ENCODE measurements at regions not wholly inside any gene's neighbourhood (a gene's known extent, or its start where the extent isn't known, plus 50 kb on each side); places are given as distances from the start of the nearest gene placed in this dataset.

DNA sequence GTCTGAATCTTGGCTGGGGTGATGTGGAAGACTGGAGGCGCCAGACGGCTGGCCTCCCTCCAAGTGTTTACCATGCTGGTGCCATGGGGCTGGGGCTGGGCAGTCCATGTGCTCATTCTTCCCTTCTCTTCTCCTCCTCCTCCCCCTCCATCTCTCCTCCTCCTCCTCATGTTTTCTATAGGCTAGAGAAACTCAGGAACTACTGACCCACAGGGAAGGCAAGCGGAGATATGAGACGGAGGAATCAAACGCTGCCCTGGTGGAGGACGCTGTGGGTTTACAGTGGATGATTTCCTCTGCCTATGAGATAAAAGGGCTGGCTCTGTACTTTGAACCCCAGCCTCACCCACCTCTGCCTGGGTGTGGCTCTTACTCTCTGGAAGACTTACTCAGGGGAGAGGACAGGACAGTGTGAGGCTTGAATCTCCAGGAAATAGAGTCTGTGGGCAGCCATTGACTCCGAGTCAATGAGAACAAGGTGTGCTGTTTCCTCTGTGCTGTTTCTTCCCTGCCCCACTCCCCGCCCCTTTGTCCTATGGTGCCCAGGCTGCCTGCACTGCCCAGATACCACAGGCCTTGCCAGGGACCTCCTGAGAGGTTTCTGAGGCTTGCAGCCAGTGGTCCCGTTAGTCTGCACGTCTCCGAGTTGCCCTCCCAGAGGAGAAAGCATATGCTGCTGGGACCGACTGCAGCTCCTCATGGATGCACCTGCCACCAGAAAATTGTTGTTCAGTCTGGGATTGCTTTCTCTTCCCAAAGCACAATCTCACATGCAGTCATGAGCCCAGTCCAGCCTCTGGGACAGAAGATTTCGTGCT is 132.6 kb upstream of the ARHGAP5 start:
- no peak for DNase-seq

DNA sequence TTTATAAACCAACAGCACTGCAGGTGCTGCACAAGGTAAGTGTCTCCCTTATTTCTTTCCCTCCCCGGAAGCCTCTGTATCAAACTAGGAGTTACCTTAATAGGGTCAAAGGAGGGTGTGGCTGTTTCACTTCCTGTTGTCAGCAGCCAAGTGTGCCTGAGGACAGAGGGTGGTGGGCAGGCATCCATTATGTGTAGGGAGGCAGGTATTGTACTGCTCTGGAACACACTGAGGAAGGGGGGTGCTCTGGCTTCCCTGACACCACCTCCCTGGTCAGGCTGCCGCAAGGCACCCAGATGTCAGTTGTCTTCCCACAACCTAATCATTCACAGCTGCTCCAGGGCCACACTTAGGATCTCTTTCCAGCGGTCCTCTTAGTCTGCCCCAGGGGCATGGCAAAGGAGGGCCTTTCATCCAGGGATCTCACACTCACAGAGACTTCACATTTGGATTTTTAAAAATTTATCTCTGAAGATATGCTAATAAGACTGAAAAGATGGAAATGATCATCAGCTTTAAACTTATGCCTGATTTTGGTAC is 132.0 kb upstream of the ARHGAP5 start:
- DNase-seq, result no peak

DNA sequence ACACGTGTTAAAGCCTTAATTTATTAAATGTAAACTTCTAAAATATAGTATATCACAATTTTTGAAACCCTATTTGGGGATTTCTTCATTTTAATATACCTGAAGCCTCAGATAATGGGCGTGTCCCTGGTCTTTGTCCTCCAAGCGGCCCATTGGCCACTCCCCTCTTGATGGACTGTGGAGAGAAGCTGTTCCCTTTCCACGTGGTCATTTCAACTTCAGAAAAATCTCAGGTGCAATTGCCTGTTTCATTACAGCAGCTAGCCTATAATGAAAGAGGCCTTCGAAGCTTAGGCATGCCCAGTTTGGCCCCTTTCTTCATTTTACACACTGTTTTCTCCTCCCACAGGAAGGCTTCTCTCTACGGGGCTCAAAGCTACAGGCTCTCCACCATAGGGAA is 131.4 kb upstream of the ARHGAP5 start:
- no peak for DNase-seq

DNA sequence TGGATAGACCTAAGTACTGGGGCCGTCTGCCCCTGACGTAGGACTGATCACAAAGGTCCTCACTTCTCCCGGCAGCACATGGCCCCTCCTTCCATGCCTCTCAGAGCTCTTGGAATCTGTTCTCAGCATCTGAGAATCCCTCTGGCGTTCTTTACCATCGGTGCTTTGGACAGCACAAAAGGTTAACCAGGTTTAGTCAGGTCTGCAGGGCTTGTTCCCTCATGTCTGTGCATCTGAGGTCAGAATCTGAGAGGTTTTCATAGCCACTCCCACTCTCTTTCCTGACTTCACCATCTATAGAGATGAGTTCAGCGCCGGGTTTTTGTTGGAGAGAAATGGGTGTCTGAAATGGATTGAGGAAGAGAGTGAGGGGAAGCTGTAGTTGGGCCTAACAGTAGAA is 130.0 kb upstream of the ARHGAP5 start:
- no peak for DNase-seq

DNA sequence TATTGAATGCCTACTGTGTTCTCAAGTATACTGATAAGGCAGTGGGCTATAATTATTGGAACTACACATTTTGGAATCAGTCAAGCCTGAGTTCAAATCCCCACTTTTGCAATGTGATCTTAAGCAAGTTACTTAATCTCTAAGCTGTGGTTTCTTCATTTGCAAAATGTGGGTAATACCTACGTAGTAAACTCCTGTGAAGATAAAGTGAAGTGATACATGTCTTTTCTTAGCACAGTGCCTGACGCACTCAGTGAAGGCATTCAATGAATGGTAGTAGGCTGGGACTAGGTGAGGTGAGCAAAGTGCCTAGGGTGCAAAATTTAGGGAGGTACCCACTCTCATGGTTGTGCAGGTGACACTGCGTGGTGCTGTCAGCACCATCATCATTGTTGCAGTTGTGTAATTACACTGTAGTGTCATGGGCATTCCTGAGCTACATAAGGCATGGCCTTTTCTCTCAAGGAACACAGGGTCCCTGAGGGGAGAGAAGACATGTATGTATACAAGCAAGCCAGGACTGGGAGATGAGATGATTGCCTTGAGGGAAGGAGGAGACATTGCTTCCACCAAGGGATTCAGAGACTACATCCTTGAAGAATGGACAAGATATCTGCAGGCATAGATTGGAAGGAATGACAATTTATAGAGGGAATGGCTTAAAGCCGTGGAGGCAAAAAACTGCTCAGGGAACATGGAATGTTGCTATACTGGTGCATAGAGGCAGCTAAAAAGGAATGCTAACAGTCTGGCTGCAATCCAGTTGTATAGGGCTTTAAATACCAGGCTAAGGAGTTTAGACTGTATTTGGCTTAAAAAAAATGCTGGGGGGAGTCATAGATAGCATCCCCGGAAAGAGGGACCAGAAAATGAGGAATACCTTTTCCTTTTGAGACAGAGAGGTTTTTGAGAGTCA is 129.2 kb upstream of the ARHGAP5 start:
- no peak for DNase-seq

DNA sequence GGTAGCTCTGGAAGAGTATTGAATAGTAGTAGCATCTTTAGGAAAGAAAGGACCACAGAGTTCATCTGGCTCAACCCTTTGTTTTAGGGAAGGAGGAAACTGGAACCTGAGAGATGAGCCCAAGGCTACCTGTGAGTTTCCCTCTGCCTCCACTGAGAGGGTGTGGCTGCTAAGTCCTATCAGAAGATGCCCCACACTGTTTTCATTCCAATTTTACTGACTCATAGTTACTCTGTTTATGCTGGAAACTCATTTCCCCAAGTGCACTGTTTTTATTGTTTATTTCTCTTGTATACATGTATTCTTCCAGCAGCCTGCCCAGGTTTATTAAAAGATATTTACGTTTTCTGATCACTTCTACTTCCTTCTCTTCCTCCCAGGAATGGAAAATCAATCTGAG is 127.4 kb upstream of the ARHGAP5 start:
- DNase-seq, result no peak

DNA sequence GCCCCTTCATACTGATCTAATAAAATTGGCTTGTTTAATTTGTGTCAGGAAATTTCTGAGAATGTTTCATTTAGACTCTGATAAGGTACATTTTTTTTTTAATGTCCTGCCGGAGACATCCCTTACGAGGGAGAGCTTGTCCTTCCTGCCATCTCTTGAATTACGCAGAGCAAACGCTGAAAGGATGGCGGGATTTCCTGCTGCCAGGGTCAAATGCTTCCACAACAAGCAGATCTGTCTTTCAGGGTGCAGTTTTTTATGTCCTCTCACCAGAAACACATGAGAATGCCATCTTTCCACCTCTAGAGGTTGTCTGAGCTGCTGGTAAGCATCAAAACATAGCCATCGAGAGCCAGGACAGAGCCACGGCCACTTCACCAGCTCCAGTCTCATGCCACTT is 126.8 kb upstream of the ARHGAP5 start:
- no peak for DNase-seq

DNA sequence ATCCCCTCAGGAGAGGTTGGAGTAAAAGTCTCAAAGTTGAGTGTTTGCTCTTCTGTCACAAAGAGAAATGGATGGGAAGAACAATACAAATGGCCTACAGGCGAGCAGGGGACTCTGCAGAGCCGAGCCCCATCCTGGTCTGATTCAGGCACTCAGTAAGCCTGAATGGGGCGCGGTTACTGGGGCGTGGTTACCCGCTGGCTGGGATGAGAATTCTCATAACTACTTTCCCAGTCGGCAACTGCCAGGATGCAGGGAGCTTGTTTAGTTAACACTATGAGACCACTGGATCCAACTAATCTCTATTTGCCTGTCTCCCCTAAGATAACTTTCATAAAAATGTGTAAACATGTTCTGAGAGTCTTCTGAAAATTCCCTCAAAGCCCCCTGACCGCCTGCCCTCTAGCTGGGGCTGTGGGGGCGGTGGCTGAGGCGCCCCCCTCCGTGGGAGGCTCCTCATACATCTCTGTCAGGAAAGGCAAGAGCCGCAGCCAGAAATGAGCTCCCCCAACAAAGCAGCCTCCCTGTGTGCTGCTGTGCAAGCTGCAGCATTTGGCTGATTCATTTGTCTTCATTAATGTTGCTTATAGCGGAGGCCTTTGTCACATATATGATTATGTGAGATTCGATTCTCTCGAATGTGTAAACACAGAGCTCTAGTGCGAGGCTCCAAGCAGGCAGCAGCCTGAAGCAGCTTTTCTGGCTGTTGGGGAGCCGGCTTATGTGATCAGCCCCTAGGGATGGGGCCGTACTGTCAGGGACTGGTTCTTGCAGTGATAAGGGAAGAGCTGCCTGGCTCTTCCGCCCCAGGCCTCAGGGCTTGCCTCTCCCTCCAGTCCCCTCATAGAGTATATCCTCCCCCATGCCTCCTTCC is 126.1 kb upstream of the ARHGAP5 start:
- peak; percentile 71 for DNase-seq

DNA sequence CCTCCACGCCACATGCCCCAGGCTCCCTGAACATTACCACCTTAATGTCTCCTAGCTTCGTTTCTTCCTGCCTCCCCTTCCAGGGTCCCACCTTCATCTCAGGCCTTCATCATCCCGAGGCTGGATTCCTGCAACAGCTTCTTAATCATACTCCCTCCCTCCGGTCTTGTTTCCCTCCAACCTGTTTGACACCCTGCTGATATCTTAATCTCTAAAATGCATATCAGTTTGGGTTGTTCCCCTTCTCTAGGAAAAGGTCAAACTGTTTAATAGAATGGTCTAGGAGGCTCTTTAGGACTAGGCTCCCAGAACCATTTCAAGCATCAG is 125.5 kb upstream of the ARHGAP5 start:
- DNase-seq, result no peak

DNA sequence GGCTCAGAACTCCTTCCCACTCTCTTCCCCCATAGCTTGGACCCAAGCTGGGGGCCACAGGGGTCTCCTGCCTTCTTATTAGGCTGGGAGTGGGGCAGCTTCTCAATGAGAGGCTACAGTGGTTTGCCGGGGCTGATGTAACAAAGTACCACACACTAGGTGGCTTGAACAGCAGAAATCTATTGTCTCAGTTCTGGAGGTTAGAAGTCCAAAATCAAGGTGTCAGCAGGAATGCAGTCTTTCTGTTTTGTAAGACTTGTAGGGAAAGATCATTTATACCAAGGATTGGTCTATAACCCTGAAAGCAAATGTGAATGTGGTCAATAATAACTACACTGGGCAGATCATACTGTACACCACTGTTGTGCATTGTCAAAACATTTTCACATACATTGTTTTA is 124.5 kb upstream of the ARHGAP5 start:
- no peak for DNase-seq

DNA sequence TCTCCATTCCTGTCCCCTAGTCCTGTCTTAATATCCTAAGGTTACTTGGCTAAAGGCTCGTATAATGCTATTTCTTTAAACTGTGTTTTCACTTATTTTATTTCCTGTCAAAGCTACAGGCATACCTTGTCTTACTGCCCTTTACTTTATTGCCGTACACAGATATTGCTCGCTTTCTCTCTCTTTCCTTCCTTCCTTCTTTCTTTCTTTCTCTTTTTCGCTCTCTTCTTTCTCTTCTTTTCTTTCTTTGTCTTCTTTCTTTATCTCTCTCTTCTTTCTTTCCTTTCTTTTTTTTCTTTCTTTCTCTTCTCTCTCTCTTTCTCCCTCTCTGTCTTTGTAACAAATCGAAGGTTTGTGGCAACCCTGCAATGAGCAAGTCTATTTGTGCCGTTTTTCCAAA is 123.9 kb upstream of the ARHGAP5 start:
- DNase-seq, result no peak

DNA sequence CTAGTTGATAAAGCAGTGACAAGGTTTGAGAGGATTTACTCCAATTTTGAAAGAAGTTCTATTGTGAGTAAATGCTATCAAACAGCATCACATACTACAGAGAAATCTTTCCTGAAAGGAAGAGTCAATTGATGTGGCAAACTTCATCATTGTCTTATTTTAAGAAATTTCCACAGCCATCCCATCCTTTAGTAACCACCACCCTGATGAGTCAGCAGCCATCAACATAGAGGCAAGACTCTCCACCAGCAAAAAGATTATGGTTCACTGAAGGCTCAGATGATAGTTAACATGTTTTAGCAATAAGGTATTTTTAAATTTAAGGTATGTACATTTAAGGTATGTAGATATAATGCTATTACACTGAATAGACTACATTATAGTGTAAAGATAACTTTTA is 122.1 kb upstream of the ARHGAP5 start:
- DNase-seq, result no peak

DNA sequence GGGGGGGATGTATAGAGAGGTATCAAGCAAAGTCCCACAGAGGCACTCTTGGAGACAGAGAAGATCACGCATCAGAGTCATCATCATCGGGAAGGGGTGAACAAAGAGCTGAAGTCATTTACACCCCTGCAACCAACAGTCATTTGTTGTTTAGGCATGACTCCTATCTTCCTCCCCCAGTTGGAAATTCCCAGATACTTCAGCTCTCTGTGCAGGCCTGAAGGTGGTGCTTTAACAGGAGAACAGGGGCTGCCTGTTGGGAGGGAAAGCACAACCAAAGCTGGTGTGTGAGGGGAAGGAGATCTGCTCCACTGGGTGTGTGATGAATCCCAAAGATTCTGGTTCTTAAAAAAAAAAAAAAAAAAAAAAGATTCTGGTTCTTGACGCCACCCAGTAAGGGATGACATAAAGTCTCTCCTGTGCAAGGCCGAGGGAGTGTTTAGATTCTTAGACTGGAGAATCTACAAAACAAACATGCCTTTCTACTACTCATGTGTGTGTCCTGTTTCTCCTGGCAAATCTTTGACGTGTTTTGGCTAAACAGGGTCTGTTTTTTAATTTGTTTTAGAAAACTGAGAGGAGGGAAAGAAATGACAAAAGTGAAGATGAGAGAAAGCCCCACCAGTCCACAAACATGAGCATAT is 121.0 kb upstream of the ARHGAP5 start:
- DNase-seq, result no peak

DNA sequence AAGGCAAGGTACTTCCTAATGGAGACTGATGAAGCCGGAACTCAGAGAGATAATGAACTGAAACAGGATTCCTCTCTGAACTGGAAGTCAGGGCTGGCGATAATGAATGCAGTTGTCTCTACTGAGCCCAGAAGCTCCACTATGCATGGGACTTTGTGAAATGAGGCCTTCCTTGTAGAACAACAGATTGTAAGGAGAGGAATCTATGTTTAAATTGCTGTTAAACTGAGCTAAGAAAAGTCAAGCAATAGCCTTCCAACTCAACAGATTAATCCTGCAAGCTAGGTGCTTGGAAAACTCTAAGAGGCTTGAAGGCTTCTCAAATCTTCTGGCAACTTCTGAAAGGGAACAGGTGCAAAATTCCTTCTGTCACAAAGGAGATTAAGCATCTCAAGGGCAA is 119.5 kb upstream of the ARHGAP5 start:
- DNase-seq, result no peak

DNA sequence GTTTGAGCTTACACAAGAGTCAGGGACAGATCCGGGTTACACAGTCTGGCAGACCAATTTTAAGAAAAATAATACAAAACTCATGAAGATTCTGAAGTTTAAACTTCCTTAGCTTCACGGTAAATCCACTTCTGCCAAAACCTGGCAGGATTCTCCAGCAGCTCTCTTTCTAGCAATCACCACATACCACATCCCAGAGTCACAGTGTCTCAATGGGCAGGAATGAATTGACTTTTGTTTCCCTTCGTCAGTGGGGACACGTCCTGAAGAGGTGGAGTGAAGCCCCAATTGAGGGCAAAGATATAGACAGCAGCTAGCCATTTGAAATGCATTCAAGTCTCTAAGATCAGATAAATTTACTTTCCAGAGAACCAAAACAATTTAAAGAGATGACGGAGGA is 117.1 kb upstream of the ARHGAP5 start:
- DNase-seq, result no peak

DNA sequence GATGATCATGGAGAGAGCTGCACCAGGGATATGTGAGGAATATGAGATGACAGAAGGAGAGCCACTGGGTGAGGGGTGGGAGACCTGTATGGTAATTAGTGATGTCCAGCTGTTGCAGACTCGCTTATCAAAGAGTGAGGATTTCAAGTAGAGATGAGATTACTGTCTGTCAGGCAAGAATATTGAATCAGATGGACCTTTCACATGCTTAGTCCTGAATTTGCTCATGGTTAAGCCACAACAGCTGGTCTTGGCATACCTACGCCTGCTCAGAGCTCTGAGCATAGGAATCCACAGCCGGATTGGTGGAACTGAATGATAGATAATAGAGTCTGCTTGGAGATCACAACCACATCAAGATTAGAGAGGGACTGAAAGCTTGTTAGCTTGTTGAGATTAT is 115.2 kb upstream of the ARHGAP5 start:
- no peak for DNase-seq

DNA sequence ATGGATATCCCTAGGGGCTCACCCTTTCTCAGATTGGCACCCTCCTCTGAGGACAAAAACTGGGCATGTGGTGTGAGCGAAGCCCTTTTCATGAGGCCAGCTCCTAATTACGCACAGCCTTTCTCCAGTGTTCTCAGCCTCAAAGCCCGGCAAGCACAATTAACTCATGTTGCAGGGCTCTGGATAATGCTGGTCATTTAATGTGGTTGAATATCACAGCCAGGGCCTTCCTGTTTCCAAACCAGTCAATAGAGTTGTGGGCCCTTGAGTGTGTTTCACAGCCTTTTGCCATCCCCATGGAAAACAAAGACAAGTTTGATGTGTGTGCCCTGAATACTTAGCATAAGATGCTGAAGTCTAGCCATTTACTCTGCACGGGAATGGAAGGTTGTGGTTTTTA is 114.2 kb upstream of the ARHGAP5 start:
- no peak for DNase-seq

DNA sequence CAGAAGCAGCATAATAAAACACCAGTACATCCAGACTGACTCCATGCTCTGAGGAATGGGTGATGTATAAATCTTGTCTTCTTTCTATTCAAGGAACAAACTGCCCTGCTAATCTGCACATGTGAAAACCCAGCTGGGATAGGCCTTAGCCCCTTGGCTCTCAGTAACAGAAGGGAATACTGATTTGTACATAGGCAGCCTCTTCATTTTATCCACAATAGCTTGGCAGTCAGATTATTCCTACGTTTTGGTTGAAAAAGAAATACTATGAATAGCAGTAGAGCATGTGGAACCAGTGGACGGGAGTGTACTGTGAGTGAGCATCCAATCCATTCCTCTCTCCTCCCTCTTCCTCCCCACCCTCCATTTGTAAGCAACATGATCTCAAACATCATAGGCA is 113.5 kb upstream of the ARHGAP5 start:
- DNase-seq, result no peak

DNA sequence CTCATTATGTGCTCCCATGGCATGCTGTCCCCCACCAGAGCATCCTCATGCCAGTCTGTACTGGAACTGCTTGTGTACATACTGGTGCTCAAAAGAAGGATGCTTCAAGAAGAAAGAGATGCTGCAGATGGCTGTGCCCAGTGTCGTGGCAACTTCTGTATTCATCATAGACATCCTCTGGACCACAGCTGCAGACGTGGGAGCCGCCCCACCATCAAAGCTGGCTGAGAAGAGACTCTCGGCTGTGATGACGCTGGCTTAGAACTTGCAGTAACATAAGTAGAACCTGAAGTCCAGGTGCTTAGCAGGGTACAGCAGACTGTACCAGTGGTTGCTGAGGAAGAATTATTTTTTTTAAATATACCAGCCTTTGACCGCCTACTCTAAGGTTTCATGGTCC is 112.6 kb upstream of the ARHGAP5 start:
- no peak for DNase-seq

DNA sequence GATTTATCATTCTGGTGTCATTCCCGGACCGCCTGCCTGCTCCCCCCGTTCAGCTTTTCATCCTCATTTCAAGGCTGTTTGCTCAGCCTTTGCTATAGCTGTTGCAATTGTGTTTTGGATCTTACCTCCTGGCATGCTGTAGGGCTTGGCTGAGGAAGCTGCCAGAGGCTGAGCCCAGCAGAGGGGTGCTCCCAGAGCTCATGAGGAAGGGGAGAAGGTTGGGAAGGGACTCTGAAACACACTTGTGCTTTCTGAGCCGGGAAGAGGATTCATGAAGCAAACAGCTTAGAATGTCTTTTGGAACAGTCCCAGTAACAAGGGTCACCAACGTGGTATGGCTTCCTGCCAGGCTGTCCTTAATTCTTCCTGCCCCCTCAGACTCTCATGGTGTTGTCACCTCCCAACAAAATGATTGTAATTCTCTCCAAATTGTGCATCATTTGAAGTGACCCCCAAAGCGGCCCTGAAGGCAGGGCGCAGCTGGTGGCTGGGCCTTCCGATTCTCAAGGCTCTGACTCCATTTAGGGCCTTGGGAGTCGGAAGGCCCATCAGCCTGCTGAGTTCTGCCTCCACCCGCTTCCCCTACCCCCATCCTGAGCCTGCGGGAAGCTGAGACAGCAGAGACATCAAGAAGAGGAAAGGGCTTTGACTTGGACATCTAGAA is 111.9 kb upstream of the ARHGAP5 start:
- DNase-seq, result no peak

DNA sequence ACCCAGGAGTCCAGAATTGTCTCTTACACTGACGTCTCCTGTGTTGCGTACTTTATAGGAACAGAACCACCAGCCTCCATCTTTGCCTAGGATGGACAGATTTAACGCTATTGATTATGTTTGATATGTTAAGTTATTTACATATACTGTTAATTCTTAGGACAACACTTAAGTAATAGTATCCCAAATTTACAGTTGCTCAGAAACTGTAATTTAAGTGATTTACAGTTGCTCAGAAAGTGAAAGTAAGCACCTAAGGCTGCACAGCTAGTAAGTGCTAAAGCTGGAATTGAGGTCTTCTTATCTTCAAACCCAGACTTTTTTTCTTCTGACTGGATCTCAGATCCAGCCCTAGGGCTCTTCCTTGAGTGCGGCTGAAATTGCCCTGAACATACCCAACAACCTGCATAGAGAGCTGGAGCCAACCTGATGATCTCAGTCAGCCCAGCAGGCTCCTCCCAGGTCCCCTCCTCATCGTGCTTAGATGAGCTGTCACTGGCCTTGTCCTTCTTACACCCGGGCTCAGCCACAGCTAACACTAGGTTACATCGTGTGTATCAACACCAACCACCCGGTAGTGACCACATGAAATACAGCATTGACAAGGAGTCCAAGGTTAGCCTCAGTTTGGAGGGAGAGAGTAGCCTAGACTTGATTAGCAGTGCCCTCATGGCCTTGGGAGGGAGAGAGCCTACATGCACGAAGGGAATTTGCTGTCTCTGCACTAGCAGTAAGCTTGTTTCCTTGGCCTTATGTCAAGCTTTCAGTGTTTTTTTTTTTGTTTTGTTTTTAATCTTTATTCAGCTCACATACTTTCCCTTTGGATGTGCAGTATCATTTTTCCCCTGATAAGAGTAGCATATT is 111.1 kb upstream of the ARHGAP5 start:
- DNase-seq, result no peak

All from DMS79 treated with DMSO at 0.1 percent for 48 hours (cell line).